NCI-H2196 (cell line): ENCODE measurements at regions not wholly inside any gene's neighbourhood (a gene's known extent, or its start where the extent isn't known, plus 50 kb on each side); places are given as distances from the start of the nearest gene placed in this dataset.

ENCODE experiments used
- DNase-seq: peaks from one replicate; lab custom pipeline; 2025; ENCODE audit not compliant: unreplicated experiment; lab: John Stamatoyannopoulos, UW

DNA sequence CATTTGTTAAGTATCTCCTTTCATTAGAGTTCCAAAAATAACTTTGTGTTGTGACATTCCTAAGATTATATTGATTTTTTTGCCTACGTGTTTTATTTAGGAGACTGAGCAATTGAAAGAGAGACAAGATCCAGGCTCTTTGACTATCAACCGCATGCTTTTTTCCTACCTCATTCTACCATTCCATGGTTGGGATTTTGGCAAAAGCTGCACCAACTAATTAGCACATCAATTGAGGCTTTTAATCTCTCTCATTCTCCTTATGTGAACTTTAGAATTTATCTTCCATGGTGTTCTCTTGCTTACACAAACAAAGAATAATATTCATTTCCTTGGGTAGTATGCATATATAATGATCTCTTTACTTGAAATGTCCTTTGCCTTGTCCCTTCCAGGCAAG is 338.7 kb upstream of the SMC2 start:
- DNase-seq: no peak

DNA sequence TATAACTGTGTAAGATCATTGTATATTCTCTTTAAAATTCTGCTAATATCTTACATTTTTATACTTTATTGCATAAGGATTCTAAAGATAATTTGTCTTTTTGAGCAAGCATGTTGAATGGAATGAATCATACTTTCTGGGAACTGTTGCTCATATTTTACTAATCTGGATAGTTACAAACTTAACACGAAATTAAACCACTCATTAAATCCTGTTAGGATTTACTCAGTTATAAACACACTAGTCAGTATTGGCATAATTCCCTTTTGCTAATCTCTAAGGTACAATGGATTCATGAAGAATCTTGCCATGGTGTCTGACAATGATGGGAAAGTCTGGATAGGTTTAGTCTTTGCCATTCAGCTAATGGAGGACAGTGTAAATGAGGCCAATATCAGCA is 338.1 kb upstream of the SMC2 start:
- DNase-seq: no peak

DNA sequence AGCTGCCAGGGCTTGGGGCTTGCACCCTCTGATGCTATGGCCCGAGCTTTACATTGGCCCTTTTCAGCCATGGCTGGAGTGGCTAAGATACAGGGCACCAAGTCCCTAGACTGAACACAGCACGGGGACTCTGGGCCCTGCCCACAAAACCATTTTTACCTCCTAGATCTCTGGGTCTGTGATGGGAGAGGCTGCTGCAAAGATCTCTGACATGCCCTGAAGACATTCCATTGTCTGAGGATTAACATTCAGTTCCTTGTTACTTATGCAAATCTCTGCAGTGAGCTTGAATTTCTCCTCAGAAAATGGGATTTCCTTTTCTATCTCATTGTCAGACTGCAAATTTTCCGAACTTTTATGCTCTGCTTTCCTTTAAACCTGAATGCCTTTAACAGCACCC is 337.0 kb upstream of the SMC2 start:
- DNase-seq: no peak

DNA sequence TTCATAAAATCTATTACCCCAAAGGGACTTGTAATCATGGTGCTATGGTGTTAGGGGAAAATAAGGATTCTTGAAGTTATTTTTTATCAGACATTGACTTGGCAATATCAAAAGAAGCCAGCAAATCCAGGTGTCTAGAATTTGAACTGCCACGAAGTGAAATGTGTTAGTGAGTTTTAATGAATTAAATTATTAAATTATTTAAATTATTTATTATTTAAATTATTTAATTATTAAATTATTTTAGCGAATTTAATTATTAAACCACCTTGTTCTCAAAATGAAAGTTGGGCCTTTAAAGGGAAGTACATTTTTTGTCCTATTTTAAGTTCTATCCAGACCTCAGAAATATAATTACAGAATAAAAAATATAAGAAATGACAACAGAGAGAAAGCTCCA is 332.6 kb upstream of the SMC2 start:
- no peak for DNase-seq

DNA sequence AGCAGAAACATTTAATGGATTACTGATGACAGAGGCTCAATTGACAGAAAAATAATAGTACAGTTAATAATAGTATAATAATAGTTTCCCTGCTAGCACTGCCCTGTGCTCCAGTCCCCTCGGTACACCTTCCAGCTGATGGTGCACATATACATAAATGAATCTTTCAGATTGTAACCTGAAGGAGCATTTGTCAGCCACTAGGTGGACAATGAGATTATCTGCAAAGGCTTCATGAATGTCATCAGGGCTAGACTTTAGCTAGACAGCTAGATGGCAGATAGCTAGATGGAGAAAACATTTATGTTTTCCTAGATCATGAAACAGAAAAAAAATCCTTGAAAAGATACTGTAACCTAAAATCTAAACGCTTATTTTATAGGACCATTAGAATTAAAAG is 304.4 kb upstream of the SMC2 start:
- no peak for DNase-seq

DNA sequence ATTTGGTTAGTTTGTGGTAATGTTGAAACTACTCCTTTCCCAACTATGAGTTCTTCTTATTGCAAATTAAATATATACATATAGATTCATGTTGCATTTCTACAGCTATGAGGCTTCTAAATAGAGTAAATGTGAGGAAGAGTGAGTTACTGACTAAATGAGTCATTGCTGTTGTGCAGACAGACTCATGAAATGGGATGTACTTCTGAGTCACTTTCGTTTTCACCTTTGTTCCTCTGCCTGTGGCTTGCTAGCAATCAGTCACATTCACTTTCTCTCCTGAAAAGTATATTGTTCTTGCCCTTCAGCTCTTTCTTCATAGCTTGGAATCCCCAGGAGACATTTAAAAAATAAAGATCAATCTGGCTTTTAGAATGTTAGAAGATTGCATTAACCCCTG is 295.5 kb upstream of the SMC2 start:
- DNase-seq: peak; percentile 3

- DNase-seq: no peak
Observed at GRCh38 chr9:103799959-103800358, 294.1 kb upstream of the SMC2 start.

GRCh38 chr9:103802068-103802467 is 292.0 kb upstream of the SMC2 start:
- no peak for DNase-seq

DNA sequence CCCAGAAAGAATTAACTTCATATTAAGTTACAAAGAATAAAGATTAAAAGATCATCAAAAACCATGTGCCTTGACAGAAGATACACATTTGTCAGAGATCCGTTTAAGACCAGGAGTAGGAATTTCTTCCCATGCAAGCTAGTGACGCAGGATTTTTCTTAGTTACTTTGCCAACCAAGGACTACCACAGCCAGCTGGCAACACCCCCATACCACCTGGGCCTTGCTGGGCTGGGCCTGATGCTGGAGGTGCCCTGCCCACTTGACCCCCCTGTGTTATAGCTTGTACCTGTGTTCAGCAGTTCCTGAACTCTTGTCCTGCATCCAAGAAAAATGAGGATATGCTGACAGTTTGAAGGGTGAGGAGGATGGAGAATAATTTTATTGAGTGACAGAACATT is 290.9 kb upstream of the SMC2 start:
- DNase-seq: no peak

DNA sequence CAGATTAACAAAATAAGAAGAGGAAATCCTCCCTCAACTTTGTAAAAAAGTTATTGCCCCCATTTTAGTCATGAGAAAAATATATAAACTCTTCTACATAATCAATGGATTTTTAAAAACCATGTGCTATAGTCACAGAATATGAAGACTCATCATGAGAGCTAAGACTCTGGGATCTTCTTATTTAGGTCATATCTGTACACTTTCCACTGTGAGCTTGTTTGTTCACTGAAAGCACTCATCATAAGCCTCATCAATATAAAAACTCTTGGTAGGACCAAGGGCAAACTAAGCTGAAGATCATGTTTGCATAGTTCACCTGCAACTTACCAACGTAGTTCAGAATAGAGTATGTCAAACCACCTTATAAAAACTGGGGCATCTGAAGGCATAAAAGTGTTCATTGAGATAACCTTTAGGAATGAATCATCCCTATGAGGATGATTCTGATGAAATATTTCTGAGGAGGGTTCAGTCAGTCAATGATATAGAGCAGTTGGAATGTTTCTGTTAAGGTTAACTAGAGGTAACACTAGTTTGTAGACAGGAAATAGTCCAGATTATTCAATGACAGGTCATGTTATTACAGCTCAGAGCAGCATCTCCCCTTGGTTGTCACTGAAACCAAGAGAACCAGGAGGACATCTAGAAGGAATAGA is 289.9 kb upstream of the SMC2 start:
- DNase-seq: no peak

- no peak for DNase-seq
Observed at GRCh38 chr9:103809745-103810144, 284.4 kb upstream of the SMC2 start.

DNA sequence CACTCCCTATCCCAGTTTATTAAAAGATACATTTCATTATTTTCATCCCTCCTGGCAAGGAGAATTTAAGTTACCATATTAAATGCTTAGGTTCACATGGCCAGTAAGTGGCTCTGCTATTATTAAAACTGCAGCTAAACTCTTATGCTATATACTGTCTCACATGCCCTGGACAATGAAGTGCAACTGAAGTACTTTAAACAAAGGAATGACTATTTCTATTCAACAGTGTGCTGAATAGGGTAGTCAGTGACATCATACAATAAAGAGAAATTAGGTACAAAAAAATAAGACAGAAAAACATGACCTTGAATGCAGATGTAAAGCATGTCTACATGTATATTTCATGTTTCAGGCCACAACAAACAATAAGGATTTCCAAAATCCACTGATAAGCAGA is 282.6 kb upstream of the SMC2 start:
- no peak for DNase-seq

DNA sequence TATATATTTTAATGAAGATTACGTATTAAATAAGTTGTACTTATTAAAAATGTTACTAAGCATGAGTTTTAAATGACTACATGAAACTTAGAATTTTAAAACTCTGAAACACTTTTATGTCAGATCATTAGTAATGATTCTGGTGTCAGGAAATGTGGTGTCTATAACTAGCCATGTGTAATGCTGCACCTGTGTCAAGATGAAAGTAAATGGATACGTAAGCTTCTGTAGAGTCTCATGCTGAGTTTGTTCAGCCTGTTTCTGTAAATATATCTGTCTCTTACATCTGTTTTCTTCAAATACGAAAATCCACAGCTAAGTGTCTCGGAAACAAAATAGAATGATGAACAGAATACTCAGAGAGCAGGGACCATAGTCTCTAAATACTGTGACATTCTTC is 278.0 kb upstream of the SMC2 start:
- DNase-seq: no peak

GRCh38 chr9:103819936-103820335 is 274.2 kb upstream of the SMC2 start:
- DNase-seq: no peak

GRCh38 chr9:103821115-103821514 is 273.0 kb upstream of the SMC2 start:
- no peak for DNase-seq

- DNase-seq: no peak
Observed at GRCh38 chr9:103837940-103838339, 256.2 kb upstream of the SMC2 start.

GRCh38 chr9:103839197-103839596 is 254.9 kb upstream of the SMC2 start:
- DNase-seq: no peak

GRCh38 chr9:103867886-103868285 is 226.2 kb upstream of the SMC2 start:
- DNase-seq: no peak

DNA sequence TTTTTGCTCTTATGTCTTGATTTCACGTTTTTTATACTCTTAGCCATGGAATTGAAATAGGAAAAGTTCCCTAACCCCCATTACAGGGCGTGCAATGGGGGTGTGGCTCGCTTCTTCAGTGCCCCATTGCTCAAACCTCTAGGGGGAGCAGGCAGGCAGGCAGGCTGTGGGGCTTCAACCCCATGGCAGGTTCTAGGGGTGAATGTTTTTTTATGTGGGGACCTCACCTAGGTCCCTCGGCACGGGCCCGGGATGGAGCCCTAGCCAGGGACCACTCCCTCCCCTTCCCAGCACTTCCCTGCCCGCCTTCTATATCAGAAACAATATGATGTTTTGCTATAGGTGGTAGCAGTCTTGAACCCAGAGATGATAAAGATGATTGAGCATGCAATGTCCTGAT is 221.3 kb upstream of the SMC2 start:
- DNase-seq: no peak

DNA sequence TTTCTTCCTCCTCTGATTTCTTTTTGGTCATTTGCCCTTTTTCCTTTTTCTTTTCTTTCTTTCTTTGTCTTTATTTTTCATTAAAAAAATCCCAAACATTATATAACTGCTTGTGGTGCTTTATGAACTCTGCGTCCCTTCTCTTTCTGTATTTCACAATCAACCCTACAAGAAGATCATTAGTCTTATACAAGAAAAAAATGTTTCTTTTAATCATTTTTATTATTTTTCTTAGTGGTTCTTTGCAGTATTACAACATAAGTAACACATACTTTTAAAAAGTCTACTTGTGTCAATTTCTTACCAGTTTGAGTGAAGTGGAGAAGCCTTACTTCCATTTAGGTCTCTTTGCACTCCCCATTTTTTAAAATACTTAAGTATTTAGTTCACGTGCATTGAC is 212.7 kb upstream of the SMC2 start:
- no peak for DNase-seq

DNA sequence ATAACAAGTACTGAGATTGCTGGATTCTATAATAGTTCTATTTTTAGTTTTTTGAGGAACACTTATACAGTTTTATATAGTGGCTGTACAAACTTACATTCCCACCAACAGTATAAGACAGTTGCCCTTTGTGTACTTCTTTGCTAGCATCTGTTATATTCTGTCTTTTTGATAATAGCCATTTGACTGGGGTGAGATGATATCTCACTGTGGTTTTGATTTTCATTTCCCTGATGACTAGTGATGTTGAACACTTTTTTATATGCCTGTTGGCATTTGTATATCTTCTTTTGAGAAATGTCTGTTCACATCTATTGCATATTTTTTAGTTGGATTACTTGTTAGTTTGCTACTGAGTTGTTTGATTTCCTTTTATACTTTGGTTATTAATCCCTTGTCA is 204.1 kb upstream of the SMC2 start:
- DNase-seq: no peak

DNA sequence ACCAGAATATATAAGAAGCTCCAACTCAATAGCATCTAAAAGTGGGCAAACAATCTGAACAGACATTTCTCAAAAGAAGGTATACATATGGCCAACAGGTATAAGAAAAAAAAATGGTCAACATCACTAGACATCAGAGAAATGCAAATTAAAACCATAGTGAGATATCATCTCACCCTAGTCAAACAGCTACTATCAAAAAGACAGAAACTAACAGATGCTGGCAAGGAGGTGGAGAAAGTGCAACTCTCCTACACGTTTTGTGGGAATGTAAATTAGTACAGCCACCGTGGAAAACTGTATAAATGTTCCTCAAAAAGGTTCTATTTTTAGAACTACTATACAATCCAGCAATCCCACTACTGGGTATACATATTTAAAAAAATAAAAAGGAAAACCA is 199.9 kb upstream of the SMC2 start:
- no peak for DNase-seq

GRCh38 chr9:103898550-103898949 is 195.6 kb upstream of the SMC2 start:
- DNase-seq: no peak

GRCh38 chr9:103899866-103900265 is 194.2 kb upstream of the SMC2 start:
- DNase-seq: no peak
